Parathyroid adenoma (tissue), 2 donors: ENCODE measurements at regions not wholly inside any gene's neighbourhood (a gene's known extent, or its start where the extent isn't known, plus 50 kb on each side); places are given as distances from the start of the nearest gene placed in this dataset.

Source experiments
- H2AFZ ChIP-seq: fragments of 300-600 bp; sonication (generic); one replicate; pipeline ENCODE4 v1.7.0; 2017; ENCODE audit warnings: antibody characterized with exemption, mild to moderate bottlenecking
- H3K27ac ChIP-seq: fragments of 300-600 bp; sonication (generic); one replicate; pipeline ENCODE4 v1.7.0; 2017
- H3K27me3 ChIP-seq: fragments of 300-600 bp; sonication (generic); one replicate; pipeline ENCODE4 v1.7.0; 2017; ENCODE audit warnings: low read length; ENCODE audit not compliant: control insufficient read depth, insufficient read depth
- H3K36me3 ChIP-seq: fragments of 300-600 bp; sonication (generic); one replicate; pipeline ENCODE4 v1.7.0; 2017; ENCODE audit warnings: low read length; ENCODE audit not compliant: control insufficient read depth, insufficient read depth
- H3K4me1 ChIP-seq: fragments of 300-600 bp; sonication (generic); one replicate; pipeline ENCODE4 v1.7.0; 2017; ENCODE audit warnings: control low read depth
- H3K4me2 ChIP-seq: fragments of 300-600 bp; sonication (generic); one replicate; pipeline ENCODE4 v1.7.0; 2017; ENCODE audit warnings: low read length
- H3K4me3 ChIP-seq: fragments of 300-600 bp; sonication (generic); one replicate; pipeline ENCODE4 v1.7.0; 2017; ENCODE audit warnings: low read depth, low read length
- H3K79me2 ChIP-seq: fragments of 300-600 bp; sonication (generic); one replicate; pipeline ENCODE4 v1.7.0; 2017; ENCODE audit warnings: control low read depth
- H3K9ac ChIP-seq: fragments of 300-600 bp; sonication (generic); one replicate; pipeline ENCODE4 v1.7.0; 2017; ENCODE audit warnings: mild to moderate bottlenecking
- H3K9me3 ChIP-seq: fragments of 300-600 bp; sonication (generic); one replicate; pipeline ENCODE4 v1.7.0; 2017; ENCODE audit warnings: low read length; ENCODE audit not compliant: control insufficient read depth
- TF ChIP-seq, protein P1 (sequence below): fragments of 300-600 bp; sonication (generic); IDR thresholded peaks from one replicate; pipeline ENCODE4 v1.7.0; 2017; ENCODE audit warnings: antibody characterized with exemption, mild to moderate bottlenecking
- donor health status: primary hyperparathyroidism.

DNA sequence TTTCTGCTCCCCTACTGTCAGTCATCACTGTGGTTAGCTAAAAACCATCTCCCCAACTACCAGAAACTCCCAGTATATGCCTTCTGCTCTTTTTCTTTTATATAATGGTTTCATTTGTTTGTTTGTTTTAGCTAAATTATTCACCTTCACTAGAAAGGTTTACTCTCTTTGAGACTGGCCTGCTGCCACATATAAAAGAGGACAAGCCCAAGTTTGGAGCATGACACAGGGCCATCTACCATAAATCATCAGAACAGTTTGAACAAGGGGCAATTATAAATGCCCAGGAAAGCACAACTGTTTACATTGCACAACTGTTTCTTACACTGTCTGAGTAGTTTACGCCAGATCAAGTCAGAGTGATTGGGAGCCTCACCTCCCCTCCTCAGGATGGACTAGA, 471.0 kb upstream of the PIK3C3 start:
- no peak overlapping the region for H2AFZ ChIP-seq
- H3K27ac ChIP-seq: no peak overlapping the region
- no peak overlapping the region for H3K4me3 ChIP-seq
- H3K27me3 ChIP-seq: no peaks in the 10 kb centered on the region
- no peaks in the 10 kb centered on the region for H3K4me1 ChIP-seq
- H3K9ac ChIP-seq: no peak overlapping the region
- no peaks in the 10 kb centered on the region for H3K9me3 ChIP-seq
- TF ChIP-seq, protein P1, sequence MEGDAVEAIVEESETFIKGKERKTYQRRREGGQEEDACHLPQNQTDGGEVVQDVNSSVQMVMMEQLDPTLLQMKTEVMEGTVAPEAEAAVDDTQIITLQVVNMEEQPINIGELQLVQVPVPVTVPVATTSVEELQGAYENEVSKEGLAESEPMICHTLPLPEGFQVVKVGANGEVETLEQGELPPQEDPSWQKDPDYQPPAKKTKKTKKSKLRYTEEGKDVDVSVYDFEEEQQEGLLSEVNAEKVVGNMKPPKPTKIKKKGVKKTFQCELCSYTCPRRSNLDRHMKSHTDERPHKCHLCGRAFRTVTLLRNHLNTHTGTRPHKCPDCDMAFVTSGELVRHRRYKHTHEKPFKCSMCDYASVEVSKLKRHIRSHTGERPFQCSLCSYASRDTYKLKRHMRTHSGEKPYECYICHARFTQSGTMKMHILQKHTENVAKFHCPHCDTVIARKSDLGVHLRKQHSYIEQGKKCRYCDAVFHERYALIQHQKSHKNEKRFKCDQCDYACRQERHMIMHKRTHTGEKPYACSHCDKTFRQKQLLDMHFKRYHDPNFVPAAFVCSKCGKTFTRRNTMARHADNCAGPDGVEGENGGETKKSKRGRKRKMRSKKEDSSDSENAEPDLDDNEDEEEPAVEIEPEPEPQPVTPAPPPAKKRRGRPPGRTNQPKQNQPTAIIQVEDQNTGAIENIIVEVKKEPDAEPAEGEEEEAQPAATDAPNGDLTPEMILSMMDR: no peak
- no peaks in the 10 kb centered on the region for H3K36me3 ChIP-seq
- no peaks in the 10 kb centered on the region for H3K79me2 ChIP-seq
- no peak overlapping the region for H3K4me2 ChIP-seq

DNA sequence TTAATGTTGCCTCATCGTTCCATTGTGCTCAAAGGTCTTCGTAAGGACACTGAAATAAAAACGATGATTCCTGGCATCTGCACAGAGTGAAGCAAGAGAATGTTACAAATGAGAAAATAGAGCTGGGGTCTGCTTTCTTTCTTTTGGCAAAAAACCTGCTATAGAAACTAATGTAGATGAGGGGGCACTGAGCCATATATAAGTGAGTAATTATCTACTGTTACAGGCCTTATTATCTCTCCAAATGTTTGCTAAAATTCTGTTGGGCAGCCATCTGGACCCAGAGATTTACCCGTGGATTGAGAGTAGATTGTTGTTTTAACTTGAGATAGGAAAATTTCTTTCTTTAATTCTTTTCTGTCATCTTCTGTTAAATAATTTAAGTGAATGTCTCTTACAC, 472.5 kb upstream of the PIK3C3 start:
- H3K4me2 ChIP-seq: no peak overlapping the region
- H3K9ac ChIP-seq: no peak overlapping the region
- H2AFZ ChIP-seq: no peak overlapping the region
- H3K79me2 ChIP-seq: no peaks in the 10 kb centered on the region
- H3K9me3 ChIP-seq: no peaks in the 10 kb centered on the region
- no peaks in the 10 kb centered on the region for H3K36me3 ChIP-seq
- H3K4me3 ChIP-seq: no peak overlapping the region
- TF ChIP-seq, protein P1: no peak
- H3K27me3 ChIP-seq: no peaks in the 10 kb centered on the region
- no peak overlapping the region for H3K27ac ChIP-seq
- H3K4me1 ChIP-seq: no peaks in the 10 kb centered on the region

DNA sequence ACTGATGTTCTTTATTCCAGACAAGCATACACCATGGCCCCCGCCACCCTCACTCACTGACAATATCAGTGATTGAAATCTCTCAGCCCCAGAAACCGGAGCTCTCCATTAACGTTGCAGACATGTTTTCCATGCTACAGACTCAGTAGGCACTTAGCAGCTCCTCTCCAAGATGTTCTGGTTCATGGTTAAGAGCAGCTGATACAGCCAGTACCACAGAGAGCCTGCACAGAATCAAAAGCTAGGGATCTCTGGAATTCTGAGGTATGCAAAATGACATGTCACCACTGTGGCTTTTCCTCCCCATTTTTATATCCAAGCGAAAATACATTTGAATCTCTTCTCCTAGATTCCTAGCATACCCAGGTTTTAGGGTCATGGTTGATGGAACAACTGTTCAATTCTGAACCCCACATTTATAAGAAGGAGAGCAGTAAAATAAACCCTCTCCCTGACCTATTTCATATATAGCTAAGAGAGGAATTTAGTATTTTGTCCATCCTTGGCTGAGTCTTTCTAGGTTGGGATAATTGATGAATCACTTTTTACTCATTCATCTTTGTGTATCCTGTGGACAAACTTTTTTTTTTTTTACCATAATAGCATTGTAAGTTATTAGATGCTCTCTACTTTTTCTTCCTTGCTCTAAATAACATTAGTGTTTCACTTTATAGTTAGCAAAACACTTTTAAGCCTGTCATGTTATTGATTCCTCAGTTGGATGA, 488.4 kb upstream of the PIK3C3 start:
- Histone ChIP-seq H3K27ac (no peak overlapping the region), H3K4me3 (no peak overlapping the region), H2AFZ (no peak overlapping the region), H3K79me2 (no peaks in the 10 kb centered on the region), H3K4me2 (no peak overlapping the region), H3K9me3 (no peaks in the 10 kb centered on the region), H3K4me1 (no peaks in the 10 kb centered on the region), H3K27me3 (no peaks in the 10 kb centered on the region), H3K36me3 (no peaks in the 10 kb centered on the region), H3K9ac (no peak overlapping the region)
- TF ChIP-seq, protein P1: no peak

DNA sequence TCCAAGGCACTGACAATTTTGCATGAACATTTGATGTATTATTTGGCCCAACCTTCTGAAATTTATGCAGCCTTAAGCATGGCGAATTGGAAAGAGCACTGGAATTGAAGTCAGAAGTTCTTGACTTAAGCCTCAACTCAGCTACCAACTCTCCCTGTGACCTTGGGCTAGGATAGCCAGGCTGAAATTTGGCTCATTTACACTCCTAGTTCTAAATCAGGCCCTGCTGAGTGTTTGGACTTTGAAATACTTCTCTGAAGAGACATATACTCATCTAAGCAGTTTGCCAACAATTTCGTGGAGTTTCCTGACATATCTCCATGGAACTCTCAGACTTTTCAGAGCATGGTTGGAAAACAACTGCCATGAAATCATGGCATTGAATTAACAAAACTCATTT, 489.6 kb upstream of the PIK3C3 start:
- no peaks in the 10 kb centered on the region for H3K27me3 ChIP-seq
- no peaks in the 10 kb centered on the region for H3K36me3 ChIP-seq
- no peaks in the 10 kb centered on the region for H3K9me3 ChIP-seq
- H2AFZ ChIP-seq: no peak overlapping the region
- H3K4me2 ChIP-seq: no peak overlapping the region
- no peaks in the 10 kb centered on the region for H3K79me2 ChIP-seq
- H3K27ac ChIP-seq: no peak overlapping the region
- H3K4me1 ChIP-seq: no peaks in the 10 kb centered on the region
- H3K4me3 ChIP-seq: no peak overlapping the region
- TF ChIP-seq, protein P1: no peak
- H3K9ac ChIP-seq: no peak overlapping the region

DNA sequence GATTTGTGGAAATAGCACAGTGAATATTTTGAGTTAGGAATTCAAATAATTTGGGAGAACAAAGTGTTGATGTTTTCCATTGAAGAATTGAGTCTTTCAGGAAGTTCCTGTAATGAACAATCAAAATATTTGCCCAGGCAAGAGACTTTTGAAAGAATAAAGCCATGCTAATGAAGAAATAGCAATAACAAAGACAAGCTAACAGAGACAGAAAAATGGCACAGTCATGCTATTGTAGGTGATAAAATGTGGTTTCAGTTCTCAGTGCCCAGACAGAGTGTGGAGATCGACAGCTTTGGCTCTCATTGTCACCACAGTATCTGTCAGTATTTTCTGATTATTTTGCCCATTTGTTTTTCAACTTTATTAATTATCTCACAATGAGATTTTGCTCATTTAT, 490.8 kb upstream of the PIK3C3 start:
- H3K27ac ChIP-seq: no peak overlapping the region
- H3K36me3 ChIP-seq: no peaks in the 10 kb centered on the region
- H2AFZ ChIP-seq: no peak overlapping the region
- no peaks in the 10 kb centered on the region for H3K4me1 ChIP-seq
- TF ChIP-seq, protein P1: no peak
- H3K79me2 ChIP-seq: no peaks in the 10 kb centered on the region
- H3K9me3 ChIP-seq: no peaks in the 10 kb centered on the region
- no peaks in the 10 kb centered on the region for H3K27me3 ChIP-seq
- no peak overlapping the region for H3K4me2 ChIP-seq
- no peak overlapping the region for H3K9ac ChIP-seq
- H3K4me3 ChIP-seq: no peak overlapping the region
